GM19438 (cell line): ENCODE measurements at regions not wholly inside any gene's neighbourhood (a gene's known extent, or its start where the extent isn't known, plus 50 kb on each side); places are given as distances from the start of the nearest gene placed in this dataset.
"Not testable (repeated sequence)": the region's sequence is repeated elsewhere in the genome, so short reads cannot be mapped to it uniquely, and the experiment has no call there.

ENCODE experiments used
- ATAC-seq: cut with Tn5 transposase; IDR thresholded peaks from one replicate; pipeline ENCODE4 v1.9.1; 2021; ENCODE audit warnings: low read depth; ENCODE audit not compliant: unreplicated experiment

DNA sequence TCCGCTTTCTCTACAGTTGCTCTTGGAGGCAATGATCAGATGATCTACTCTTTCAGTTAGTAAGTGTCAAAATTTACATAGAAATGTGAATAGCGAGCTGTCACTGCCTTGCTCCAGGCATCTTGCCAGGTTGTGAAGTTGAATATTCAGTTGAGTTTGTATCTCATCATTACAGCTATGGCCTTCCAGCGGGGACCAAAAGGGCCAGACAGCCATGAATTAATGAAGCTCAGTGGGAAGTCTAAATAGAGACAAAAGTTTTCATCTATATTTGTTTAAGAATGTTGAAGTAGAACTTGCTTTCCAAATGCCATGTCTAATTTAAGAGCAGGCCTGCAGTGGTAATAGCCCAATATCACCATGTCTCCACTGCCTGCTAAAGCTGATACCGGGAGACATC lies 387.8 kb downstream of the FLRT2 start:
- no peak for ATAC-seq

DNA sequence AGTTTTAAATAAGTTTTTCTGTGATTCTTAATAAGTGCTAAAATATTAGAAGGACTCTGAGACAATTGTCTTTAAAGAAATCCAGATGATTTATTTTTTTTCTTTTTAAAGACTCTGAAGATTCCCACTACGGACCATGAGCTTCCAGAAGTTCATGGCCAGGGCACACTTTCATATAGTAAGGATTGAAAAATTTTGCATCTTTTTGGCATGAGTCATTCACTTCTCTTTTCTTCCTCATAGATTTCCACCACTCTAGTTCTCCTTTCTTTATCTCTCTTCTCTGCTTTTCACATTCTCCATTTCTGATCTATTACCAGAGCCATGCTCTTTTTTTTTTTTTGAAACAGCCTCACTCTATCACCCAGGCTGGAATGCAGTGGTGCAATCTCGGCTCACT lies 385.8 kb downstream of the FLRT2 start:
- no peak for ATAC-seq

DNA sequence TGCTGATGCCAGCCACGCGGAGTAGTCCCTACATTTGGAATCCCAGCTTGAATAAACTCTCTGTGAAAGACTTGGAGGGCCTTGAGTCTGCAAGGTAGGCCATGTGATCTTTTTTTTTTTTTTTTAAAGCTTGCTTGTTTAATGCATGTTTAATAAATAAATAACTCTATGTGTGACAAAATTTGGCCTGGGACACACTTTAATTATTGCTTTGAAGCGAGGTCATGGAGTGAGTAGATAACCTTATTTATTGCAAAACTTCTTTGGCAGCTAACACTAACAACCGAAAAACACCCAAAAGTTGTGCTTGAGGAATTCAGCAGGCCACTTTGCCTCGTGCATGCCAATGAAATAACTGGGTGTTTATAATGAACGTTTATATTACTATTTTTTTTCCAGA lies 382.2 kb downstream of the FLRT2 start:
- ATAC-seq: no peak

DNA sequence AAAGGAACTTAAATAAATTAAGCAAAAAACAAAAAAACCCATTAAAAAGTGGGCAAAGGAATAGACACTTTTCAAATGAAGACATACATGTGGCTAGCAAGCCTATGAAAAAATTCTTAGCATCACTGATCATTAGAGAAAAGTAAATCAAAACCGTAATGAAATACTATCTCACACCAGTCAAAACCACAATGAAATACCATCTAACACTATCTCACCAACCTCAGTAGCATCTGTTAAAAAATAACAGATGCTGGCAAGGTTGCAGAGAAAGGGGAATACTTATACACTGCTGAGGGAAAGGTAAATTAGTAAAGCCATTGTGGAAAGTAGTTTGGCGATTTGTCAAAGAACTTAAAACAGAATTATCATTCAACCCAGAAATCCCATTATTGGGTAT lies 381.1 kb downstream of the FLRT2 start:
- no peak for ATAC-seq

DNA sequence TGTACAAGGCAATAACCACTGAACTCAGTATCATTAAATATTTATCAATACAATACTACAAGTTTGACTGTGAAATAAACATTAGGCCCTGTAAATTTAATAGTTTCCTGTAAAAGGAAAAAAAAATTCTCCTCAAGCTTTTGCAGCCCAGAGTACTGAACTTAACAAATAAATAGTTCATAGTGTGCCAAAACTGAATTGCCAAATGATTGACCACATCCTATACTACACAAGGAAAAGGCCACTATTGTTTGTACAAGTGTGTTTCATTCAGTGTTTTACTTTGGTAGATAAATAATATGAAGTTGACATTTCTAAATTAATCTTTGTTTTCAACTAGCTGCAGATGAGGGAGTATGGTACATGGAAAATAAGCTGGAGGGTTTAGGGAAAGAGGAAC lies 379.6 kb downstream of the FLRT2 start:
- ATAC-seq: no peak

DNA sequence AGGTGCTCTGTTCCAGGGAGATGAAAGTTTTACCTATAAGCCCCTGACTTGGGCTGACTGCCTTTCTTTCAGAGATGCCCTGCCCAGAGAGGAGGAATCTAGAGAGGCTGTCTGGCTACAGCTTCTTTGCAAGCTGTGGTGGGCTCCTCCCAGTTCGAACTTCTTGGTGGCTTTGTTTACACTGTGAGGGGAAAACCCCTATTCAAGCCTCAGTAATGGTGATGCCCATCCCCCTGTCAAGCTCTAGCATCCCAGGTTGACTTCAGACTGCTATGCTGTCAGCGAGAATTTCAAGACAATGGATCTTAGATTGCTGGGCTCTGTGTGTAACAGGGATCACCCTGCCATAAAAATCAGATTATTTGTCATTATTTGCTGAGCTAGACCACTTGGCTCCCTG lies 377.6 kb downstream of the FLRT2 start:
- ATAC-seq: no peak

DNA sequence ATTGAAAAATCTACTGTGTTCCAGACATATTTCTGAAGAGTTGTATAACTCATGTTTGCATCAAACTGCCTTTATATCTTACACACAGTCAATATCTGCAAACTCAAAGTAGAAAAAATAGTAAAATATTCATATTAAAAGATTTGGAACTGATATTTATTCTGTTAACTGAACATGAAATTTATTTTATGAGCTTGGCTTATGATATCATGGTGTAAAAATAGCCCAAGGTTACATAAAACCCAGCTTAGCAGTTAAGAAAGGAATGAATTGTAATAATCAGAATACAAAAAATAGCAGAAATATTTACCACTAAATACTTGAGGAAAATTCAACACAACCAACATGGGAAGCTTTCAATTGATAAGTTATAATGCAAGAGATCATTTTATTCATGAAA lies 367.9 kb downstream of the FLRT2 start:
- no peak for ATAC-seq

DNA sequence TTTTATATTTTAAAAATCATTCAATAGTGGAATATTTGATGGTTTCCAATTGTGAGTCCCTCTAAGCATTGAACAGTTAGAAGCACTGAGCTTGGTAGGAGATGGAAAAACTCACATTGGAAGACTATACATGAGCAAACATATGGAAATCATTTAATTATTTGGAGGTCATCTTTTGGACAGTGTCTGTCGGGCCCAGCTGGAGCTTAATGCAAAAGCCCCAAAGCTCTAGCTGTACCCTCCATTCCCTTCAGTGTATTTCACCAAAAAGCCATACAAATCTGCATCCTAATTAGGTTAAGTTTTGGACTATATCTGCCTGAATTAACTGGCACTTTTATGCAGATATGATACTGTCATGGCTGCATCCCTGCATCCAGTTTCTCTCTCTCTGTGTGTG lies 365.7 kb downstream of the FLRT2 start:
- ATAC-seq: no peak

DNA sequence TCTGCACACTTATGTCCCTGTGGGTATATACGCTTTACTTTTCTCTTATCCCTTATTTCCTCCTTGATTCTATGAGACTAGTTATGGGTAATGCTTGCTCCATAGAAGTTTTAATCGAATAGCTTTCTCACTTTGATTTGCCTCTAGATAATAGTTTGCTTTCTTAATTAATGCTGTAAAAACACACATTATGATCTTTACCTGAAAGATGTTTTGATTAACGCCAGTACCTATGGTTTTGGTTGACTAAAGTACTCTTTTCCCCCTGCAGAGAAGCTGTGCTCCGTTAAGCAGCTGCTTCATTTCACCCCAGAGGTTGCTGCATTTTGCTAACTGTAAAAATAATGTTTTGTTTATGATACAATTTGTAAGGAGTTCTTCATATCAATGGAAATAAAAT lies 362.3 kb downstream of the FLRT2 start:
- ATAC-seq: no peak

DNA sequence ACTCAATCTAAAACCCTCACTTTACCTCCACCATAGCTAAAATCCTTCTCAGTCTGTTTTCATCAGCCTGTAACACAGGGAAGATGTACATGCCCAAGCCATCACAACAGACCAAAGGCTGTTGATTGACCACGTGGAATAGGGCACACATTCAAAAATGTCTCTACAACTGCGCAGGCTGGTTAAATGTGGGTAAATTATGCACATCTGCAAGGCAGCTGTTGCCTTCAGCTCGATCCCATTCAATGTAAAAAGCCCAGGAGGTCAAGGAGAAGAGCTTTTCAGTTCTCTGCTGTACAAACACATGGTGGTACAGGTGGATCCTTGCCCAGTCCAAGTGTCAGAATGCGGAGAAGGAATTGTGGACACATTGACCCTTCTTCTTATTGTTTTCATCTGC lies 354.0 kb downstream of the FLRT2 start:
- ATAC-seq: no peak

DNA sequence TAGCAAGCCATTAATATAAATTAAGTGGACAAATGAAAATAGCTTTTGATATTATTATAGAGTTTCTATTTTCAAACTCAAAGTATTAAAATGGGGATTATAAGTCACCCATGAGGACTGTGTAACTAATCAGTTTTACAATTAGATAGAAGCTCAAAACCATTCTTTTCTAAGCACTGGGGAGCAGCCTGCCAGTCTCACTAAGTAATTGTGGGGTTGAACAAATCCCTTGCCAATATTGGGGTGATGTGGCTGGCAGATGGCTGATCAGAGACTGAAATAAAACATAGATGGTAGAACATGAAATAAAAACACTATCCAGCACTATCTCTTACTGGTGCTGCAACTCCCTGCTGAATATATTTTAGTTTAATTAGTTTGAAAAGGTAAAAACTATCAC lies 353.2 kb downstream of the FLRT2 start:
- no peak for ATAC-seq

DNA sequence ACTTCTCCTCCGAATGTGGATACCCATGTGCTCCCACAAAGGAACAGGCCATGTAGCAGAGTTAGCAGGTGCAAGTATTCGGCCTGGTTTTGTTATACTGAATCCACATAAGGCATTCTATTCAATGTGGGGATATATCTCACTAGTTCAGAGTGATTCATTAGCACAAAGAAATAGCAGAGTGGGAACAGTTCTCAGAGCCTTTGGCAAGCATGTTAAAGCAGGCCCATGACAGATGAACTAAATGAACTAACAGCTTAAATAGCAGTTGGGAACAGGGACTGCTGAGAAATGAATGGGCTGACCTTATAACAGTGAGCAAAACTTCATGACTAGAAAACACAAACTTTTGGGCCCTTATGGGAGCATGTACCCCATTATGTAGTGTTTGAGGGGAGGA lies 352.0 kb downstream of the FLRT2 start:
- ATAC-seq: no peak

DNA sequence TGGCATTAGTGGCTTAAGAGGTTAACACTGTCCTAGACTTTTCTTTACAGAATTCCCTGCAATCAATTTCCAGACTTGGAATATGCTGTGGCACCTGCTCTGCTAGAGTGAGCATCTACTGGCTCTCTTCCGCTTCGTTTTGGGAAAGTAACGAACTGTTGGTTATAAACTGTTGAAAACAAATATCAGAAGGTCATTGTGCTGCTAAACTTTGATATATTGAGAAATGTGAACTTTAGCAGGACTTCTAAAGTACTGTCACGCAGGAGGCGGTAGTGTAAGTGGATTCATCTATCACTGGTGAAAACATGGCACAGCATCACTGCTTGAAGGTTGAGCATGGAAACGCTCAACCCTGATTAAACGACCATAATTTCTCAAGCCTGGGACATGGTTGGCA lies 348.9 kb downstream of the FLRT2 start:
- ATAC-seq: no peak

DNA sequence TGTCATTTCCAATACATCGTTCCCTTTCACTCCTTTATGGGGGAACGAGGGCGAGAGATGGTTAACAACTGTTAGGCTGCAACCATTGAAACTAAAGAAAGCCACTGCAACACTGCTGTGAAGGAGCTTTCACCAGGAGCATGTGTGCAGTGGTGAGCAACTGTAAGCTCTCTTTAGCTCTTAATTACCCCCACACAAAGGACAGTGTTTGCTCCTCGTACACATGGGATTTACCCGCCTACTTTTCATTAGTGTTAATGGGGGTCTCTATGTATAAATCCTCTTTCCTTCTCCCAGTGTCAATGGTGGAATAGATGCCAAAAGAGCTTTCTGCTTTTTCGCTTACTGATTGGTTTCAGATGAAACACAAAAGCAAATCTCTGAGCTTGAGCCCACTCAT lies 343.1 kb downstream of the FLRT2 start:
- ATAC-seq: no peak

DNA sequence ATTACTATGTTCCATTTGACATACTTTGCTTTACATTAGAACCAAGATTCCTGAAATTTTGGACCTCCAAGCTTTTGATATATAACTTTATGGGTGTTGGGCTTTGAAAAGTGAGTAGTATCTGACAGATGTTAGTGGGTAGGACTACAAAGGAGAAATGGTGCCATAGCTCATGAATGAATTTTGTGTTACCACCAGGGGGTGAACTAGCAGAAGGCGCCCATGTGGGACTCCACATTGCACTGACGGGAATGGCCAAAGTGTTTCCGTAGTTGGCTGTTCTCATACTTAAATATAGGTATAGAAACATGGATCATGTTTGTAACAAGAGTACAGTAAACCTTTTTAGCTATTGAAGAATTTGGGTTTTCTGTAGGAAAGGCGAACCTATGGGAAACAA lies 337.5 kb downstream of the FLRT2 start:
- ATAC-seq: no peak

DNA sequence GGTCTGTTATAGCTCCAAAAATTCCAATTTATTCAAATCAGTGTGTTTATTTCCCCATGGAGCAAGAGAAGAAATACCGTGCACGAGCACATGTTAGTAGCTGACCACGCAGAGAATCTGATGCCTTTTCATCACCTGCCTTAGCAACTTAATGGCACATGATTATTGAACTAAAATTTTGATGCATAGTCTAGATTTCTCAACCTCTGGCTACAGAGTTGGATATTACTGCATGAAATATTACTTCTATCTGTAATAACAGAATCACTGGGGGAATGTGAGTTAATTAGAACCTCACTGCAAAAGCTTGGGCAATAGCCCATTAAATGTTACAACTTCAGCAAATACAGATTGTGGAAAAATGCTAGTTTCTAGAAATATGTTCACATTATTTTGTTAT lies 335.8 kb downstream of the FLRT2 start:
- ATAC-seq: no peak

DNA sequence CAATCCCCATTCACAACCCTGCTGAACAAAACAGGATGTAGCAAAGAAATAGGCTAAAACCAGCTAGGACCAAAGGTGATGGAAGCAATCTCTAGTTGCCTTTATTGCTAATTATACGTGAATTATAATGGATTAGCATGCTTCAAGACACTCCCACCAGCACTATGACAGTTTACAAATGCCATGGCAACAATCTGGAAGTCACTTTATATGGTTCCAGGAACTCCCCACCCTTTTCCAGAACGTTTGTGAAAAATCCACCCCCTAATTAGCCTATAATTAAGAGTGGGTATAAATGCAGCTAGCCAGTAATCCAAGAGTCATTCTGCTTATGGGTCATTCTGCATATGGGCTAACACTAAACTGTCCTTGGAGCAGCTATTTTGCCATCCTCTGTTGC lies 328.7 kb downstream of the FLRT2 start:
- no peak for ATAC-seq

DNA sequence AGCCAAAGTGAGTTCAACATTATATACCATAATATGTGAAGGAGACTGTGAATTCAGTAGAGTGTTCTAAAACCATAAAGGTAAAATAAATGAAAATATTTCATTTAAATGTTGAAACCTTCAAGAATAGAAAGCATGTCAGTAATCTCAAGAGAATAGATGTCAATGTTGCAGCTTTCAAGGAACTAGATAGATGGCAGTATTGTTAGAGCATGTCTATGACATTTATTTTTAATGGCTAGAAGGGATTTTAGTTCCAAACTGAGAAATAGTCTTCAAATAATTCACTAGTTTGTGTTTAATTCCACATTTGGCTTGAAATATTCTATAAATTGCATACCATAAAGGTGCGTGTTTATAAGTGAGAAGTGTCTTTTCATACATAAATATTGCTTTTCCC lies 326.5 kb downstream of the FLRT2 start:
- no peak for ATAC-seq

DNA sequence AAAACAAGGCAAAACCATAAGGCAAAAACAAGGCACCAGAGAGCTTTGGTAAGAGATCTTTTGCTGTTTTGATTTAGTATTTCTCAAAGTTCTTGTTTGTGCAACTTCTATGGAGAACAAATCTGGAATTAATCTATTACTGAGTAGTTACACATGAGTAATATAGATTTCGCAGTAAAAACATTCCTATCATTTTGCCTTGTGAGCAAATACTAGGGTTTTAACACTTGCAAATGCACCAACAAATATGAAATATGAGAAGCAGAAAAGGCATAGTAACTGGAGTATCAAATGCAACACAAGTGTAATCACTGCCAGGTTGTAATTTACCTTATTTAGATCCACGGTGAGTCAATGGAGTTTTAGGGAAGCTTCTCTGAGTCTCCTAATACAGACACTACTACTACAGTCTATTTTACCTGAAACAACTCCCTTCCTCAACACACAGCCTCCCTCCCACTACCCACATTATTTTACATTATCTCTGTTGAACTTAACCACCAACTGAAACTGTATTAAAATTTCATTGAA lies 324.1 kb downstream of the FLRT2 start:
- ATAC-seq: no peak

DNA sequence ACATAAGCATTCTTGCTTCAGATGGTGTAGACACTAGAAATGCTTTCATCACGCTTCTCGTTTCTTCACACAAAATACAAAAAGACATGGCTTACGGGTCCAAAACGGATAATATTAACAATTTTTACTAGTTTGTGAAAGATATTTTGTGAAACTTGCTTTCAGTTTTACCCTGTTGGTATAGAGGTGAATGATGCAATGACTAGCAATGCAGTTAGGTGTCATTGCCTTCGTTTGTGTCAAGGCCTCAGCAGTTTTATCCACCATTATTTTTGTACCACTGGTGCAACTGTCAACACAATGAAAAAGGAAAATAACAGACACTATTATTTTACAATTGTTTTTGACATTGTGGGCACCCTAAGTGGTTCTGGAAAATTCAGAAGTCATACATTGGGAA lies 323.0 kb downstream of the FLRT2 start:
- no peak for ATAC-seq

DNA sequence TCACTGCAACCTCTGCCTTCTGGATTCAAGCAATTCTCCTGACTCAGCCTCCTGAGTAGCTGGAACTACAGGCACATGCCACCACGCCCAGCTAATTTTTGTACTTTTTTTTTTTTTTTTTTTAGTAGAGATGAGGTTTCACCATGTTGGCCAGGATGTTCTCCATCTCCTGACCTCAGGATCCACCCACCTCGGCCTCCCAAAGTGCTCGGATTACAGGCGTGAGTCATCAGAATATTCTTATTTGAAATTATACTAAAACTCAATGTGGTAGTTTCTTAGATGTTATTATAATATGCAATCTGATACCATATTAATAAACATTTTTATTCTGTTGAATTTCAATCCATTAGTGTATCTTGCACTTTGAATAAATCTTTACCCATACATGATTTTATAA lies 322.2 kb downstream of the FLRT2 start:
- ATAC-seq: not testable (repeated sequence)

DNA sequence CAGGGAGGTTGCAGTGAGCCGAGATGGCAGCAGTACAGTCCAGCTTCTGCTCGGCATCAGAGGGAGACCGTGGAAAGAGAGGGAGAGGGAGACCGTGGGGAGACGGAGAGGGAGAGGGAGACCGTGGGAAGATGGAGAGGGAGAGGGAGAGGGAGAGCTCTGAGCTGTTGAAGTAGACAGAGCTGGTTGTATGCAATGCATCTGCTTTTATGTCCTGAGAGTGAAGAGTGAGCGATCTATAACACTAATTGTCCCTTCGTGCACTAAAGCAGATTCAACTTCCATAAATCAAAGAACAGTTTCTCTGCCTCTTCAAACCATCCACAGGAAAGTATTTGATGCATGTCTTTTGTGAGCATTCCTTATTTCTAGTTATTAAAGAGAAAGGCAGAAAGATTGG lies 300.6 kb downstream of the FLRT2 start:
- ATAC-seq: not testable (repeated sequence)

DNA sequence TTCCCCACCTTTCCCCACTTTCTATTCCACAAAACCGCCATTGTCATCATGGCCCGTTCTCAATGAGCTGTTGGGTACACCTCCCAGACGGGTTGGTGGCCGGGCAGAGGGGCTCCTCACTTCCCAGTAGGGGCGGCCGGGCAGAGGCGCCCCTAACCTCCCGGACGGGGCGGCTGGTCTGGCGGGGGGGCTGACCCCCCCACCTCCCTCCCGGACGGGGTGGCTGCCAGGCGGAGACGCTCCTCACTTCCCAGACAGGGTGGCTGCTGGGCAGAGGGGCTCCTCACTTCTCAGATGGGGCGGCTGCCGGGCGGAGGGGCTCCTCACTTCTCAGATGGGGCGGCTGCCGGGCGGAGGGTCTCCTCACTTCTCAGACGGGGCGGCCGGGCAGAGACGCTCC lies 299.7 kb downstream of the FLRT2 start:
- not testable (repeated sequence) for ATAC-seq
